Kidney (tissue), 13 donors: ENCODE measurements at regions not wholly inside any gene's neighbourhood (a gene's known extent, or its start where the extent isn't known, plus 50 kb on each side); places are given as distances from the start of the nearest gene placed in this dataset.

ENCODE experiments used
- DNase-seq, 5 donors: peaks; one replicate each; pipeline ENCODE4 v3.0.0-alpha.2; 2013 to 2020
- FAIRE-seq: peaks from 2 replicates; lab custom pipeline; 2012; peaks lifted over from hg19 to GRCh38; lab: Jason Lieb, UNC
- H3K27ac ChIP-seq, 2 donors: one replicate each; pipeline ENCODE4 v1.7.0; 2013; ENCODE audit warnings: low read depth in 2 of 2, low read length in 2 of 2, inconsistent platforms in 1 of 2
- H3K27me3 ChIP-seq: one replicate; pipeline ENCODE4 v1.7.1; 2013; ENCODE audit warnings: low read length, inconsistent platforms; ENCODE audit not compliant: control insufficient read depth, insufficient read depth
- H3K36me3 ChIP-seq, 3 donors: one replicate each; pipeline versions ENCODE4 v1.7.0 to v1.7.1; 2013; ENCODE audit warnings: low read length in 3 of 3, control low read depth in 1 of 3, inconsistent platforms in 1 of 3; ENCODE audit not compliant: insufficient read depth in 3 of 3, control insufficient read depth in 2 of 3
- H3K4me1 ChIP-seq, 3 donors: one replicate each; pipeline versions ENCODE4 v1.7.0 to v1.7.1; 2013; ENCODE audit warnings: low read length in 3 of 3, inconsistent platforms in 1 of 3, low read depth in 1 of 3; ENCODE audit not compliant: control insufficient read depth in 2 of 3, insufficient read depth in 2 of 3
- H3K4me3 ChIP-seq, 3 donors: one replicate each; pipeline versions ENCODE4 v1.7.0 to v1.8.1; 2013; ENCODE audit warnings: low read length in 3 of 3, control low read depth in 1 of 3, inconsistent platforms in 1 of 3
- H3K9ac ChIP-seq, 3 donors: one replicate each; pipeline versions ENCODE4 v1.7.0 to v1.7.1; 2013; ENCODE audit warnings: low read length in 3 of 3, control low read depth in 1 of 3, inconsistent platforms in 1 of 3
- H3K9me3 ChIP-seq, 3 donors: one replicate each; pipeline versions ENCODE4 v1.7.0 to v1.7.1; 2013; ENCODE audit warnings: low read length in 3 of 3, control low read depth in 1 of 3, inconsistent platforms in 1 of 3; ENCODE audit not compliant: control insufficient read depth in 2 of 3, insufficient read depth in 1 of 3
- intact Hi-C: fragments of 100-400 bp; cut with DNase I; formaldehyde crosslinking; loops from one replicate; pipeline ENCODE4 v1.11.1; 2022
- TF ChIP-seq, protein P1 (sequence below): IDR thresholded peaks from 3 replicates; pipeline ENCODE4 v1.5.1; 2012; ENCODE audit warnings: mild to moderate bottlenecking, moderate library complexity, borderline replicate concordance; ENCODE audit not compliant: insufficient read depth; ENCODE audit errors: extremely low read depth
- donor health status: control.
- donor health status: control.
- donor health status: control.
- donor health status: control.
- donor health status: control.
- donor health status: DM: yes; HTN: yes; CAD: no.
- donor health status: Normal renal cell carcinoma (clear cell type).

DNA sequence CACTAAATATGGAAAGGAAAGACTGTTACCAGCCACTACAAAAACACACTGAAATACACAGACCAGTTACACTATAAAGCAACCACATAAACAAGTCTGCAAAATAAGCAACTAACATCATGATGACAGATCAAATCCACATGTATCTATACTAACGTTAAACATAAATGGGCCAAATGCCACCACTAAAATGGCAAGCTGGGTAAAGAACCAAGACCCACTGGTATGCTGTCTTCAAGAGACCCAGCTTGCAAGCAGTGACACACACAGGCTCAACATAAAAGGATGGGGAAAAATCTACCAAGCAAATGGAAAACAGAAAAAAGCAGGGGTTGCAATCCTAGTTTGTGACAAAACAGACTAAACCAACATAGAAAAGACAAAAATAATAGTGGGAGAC lies 260.9 kb upstream of the SSTR1 start:
- H3K27me3 ChIP-seq, result no peaks in the 10 kb centered on the region
- peaks cover 0 to 14% (median 0%) of the 10 kb centered on the region in 3 donors for H3K9me3 ChIP-seq
- intact Hi-C loops, result no loop called here
- no peak overlapping the region for H3K27ac ChIP-seq
- no peaks in the 10 kb centered on the region for H3K36me3 ChIP-seq
- H3K9ac ChIP-seq, result no peak overlapping the region
- FAIRE-seq (no peak), DNase-seq (no peak)
- no peak overlapping the region for H3K4me3 ChIP-seq
- TF ChIP-seq, protein P1, sequence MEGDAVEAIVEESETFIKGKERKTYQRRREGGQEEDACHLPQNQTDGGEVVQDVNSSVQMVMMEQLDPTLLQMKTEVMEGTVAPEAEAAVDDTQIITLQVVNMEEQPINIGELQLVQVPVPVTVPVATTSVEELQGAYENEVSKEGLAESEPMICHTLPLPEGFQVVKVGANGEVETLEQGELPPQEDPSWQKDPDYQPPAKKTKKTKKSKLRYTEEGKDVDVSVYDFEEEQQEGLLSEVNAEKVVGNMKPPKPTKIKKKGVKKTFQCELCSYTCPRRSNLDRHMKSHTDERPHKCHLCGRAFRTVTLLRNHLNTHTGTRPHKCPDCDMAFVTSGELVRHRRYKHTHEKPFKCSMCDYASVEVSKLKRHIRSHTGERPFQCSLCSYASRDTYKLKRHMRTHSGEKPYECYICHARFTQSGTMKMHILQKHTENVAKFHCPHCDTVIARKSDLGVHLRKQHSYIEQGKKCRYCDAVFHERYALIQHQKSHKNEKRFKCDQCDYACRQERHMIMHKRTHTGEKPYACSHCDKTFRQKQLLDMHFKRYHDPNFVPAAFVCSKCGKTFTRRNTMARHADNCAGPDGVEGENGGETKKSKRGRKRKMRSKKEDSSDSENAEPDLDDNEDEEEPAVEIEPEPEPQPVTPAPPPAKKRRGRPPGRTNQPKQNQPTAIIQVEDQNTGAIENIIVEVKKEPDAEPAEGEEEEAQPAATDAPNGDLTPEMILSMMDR, result no peak
- no peaks in the 10 kb centered on the region for H3K4me1 ChIP-seq

DNA sequence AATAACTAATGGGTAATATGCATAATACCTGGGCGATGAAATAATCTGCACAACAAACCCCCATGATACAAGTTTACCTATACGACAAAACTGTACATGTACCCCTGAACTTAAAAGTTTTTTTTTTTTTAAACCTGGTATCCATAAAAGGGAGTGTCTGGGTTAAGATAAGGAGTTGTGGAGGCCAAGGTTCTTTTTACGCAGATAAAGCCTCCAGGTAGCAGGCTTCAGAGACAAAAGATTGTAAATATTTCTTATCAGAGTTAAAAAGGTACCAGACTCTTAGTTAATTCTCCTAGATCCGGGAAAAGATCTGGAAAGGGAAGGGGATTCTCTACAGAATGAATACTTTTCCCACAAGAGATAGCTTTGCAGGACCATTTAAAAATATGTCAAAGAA lies 259.4 kb upstream of the SSTR1 start:
- H3K36me3 ChIP-seq, result no peaks in the 10 kb centered on the region
- H3K27ac ChIP-seq, result no peak overlapping the region
- FAIRE-seq (no peak), DNase-seq (no peak)
- H3K4me1 ChIP-seq, result no peaks in the 10 kb centered on the region
- TF ChIP-seq, protein P1, result no peak
- intact Hi-C loops, result no loop called here
- H3K9me3 ChIP-seq, result peaks cover 0 to 14% (median 0%) of the 10 kb centered on the region in 3 donors
- H3K9ac ChIP-seq, result no peak overlapping the region
- no peak overlapping the region for H3K4me3 ChIP-seq
- no peaks in the 10 kb centered on the region for H3K27me3 ChIP-seq

DNA sequence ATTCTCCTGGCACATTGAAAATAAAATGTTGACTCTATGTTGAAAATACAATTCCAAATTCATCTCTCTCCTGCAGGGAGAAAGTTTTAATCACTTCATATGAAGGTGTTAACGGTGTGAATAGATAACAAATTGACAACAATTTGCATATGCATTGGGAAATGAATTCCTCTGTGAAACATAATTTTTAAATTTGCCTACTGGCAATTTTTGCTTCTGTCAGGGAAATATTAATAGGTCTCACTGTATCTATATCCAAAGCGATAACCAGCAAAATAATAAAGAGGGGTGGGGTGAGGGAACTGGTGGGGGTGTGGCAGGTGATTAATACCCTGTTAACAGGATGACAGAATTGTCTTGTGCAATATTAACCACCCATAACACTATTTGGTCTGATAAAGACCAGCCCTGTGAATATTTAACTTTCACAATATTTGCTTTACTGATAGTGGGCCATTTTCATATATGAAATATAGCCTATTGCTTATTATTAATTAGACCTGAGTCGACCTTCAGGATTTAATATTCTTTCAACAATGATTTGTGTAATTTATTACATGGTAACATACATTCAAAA lies 239.0 kb upstream of the SSTR1 start:
- FAIRE-seq (no peak), DNase-seq (no peak)
- TF ChIP-seq, protein P1, result no peak
- Histone ChIP-seq H3K27me3 (no peaks in the 10 kb centered on the region), H3K9me3 (no peaks in the 10 kb centered on the region), H3K4me1 (no peaks in the 10 kb centered on the region), H3K36me3 (no peaks in the 10 kb centered on the region), H3K9ac (no peak overlapping the region), H3K27ac (no peak overlapping the region), H3K4me3 (no peak overlapping the region)
- intact Hi-C loops, result no loop called here

DNA sequence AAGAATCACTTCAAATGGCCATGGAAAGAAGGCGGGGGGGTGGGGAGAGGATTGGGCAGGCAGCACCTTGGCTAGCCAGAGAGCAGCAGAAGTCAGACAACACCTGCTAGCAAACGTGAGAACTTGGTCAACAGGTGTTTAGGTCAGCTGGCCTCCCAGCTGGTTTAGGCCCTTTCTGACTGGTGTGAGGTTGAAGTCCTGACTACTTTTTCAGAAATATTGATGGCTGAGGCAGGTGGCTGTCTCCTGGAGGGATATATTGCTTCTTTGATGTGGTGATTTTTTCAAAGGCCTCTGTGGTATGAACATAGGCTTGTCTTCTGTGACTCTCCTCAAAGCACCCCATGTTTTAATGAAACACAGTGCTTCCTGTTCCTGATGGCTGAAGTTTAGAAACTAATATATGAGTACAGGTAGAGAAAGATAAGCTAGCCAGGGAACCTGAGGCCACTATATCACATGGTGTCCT lies 238.2 kb upstream of the SSTR1 start:
- H3K36me3 ChIP-seq, result no peaks in the 10 kb centered on the region
- H3K9ac ChIP-seq, result no peak overlapping the region
- H3K9me3 ChIP-seq, result no peaks in the 10 kb centered on the region
- intact Hi-C loops, result no loop called here
- no peak overlapping the region for H3K4me3 ChIP-seq
- TF ChIP-seq, protein P1, result no peak
- FAIRE-seq (no peak), DNase-seq (no peak)
- H3K27ac ChIP-seq, result no peak overlapping the region
- no peaks in the 10 kb centered on the region for H3K4me1 ChIP-seq
- no peaks in the 10 kb centered on the region for H3K27me3 ChIP-seq
